ENCODE measurements at regions not wholly inside any gene's neighbourhood (a gene's known extent, or its start where the extent isn't known, plus 50 kb on each side); places are given as distances from the start of the nearest gene placed in this dataset.

DNA sequence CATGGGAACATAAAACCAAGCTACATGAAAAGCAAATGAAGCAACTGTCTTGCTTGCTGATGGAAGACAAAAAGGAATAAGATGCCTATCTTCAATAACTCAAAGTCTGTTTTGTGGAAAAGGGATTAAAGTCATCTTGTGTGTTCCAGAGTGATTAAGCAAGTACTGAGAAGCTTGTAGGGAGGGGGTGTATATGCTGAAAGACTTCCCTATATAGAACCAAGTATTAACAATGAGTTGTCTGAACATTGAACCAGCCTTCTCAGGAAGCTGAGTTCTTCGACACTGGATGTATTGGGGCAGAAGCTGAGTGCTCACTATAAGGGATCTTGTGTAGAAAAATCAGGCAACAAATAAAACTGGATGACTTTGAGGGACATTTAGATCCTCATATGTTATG lies 451.8 kb downstream of the CD83 start:
- TF ChIP-seq EZH2 (IDR thresholded peaks at IDR 0.05) (no peak), CEBPB (IDR thresholded peaks at IDR 0.05; ENCODE audit: low read depth) (no peak), SP1 (IDR thresholded peaks at IDR 0.05; ENCODE audit: low read depth) (no peak), SRF (IDR thresholded peaks at IDR 0.05; ENCODE audit: low read depth) (no peak)
- TF ChIP-seq, protein P1, sequence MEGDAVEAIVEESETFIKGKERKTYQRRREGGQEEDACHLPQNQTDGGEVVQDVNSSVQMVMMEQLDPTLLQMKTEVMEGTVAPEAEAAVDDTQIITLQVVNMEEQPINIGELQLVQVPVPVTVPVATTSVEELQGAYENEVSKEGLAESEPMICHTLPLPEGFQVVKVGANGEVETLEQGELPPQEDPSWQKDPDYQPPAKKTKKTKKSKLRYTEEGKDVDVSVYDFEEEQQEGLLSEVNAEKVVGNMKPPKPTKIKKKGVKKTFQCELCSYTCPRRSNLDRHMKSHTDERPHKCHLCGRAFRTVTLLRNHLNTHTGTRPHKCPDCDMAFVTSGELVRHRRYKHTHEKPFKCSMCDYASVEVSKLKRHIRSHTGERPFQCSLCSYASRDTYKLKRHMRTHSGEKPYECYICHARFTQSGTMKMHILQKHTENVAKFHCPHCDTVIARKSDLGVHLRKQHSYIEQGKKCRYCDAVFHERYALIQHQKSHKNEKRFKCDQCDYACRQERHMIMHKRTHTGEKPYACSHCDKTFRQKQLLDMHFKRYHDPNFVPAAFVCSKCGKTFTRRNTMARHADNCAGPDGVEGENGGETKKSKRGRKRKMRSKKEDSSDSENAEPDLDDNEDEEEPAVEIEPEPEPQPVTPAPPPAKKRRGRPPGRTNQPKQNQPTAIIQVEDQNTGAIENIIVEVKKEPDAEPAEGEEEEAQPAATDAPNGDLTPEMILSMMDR (IDR thresholded peaks at IDR 0.05 in 2 of 3, conservative IDR thresholded peaks at IDR 0.05 in 1 of 3; ENCODE audit: borderline replicate concordance in 1 of 3, insufficient read depth in 1 of 3, low read depth in 2 of 3, low read length in 2 of 3): no peak
- TF ChIP-seq, protein P2, sequence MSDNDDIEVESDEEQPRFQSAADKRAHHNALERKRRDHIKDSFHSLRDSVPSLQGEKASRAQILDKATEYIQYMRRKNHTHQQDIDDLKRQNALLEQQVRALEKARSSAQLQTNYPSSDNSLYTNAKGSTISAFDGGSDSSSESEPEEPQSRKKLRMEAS (IDR thresholded peaks at IDR 0.05): no peak

Measured in HCT116 (cell line).